Right ventricle myocardium inferior (tissue), 1 donor: ENCODE measurements at regions not wholly inside any gene's neighbourhood (a gene's known extent, or its start where the extent isn't known, plus 50 kb on each side); places are given as distances from the start of the nearest gene placed in this dataset.

ENCODE experiments used
- ATAC-seq: fragments of 200-7000 bp; cut with Tn5 transposase; one replicate; pipeline ENCODE4 v1.9.1; 2020; ENCODE audit warnings: mild to moderate bottlenecking, moderate library complexity
- DNase-seq: peaks from one replicate; pipeline ENCODE4 v3.0.0; 2021; ENCODE audit errors: missing footprints
- intact Hi-C: fragments of 100-400 bp; cut with DNase I; formaldehyde crosslinking; loops from one replicate; pipeline ENCODE4 v1.11.0; 2022
- donor health status: DM: no; HTN: yes; CAD: no; lungs with severe emphysema.

DNA sequence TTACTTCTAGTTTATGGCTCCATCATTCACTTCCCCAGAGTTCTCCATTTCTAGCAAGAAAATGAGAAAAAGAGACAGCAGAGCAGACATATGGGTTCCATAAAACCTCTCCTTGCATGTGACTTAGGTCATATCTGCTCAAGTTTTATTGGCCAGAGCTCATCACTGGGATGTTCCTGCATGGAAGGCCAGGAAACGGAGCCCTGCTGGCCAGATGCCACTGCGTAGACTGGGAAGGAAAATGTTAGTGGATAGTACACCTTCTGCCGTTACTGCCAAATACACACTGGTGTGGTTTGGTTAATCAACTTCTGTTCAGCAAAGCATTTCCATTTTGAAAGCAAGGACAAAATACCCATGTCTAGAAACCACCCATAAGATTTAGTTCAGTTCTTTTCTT is 220.6 kb upstream of the TSHZ2 start:
- intact Hi-C loops, result loop anchor here (5.0 kb wide), 1 partner anchor 41 kb away; no protein-coding TSS in a partner anchor
- no peak for DNase-seq
- ATAC-seq, result no peak

DNA sequence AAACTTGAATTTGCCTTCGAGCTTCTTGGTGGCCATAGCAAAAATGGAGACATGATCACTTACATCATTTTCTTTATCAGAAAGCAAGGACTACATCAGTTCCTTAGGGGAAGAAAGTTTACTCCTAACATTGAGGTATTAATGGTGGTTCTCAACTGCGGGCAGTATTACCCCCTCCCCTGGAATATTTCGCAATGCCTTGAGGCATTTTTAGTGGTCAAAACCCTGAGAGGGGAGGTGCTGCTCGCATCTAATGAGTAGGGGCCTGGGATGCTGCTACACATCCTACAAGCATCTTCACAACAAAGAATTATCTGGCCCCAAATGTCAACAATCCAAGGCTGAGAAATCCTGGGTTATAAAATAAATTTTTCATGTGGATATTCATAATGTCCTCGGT is 222.2 kb upstream of the TSHZ2 start:
- DNase-seq (no peak), ATAC-seq (no peak)
- intact Hi-C loops, result loop anchor here (5.0 kb wide), 1 partner anchor 42 kb away; no protein-coding TSS in a partner anchor

DNA sequence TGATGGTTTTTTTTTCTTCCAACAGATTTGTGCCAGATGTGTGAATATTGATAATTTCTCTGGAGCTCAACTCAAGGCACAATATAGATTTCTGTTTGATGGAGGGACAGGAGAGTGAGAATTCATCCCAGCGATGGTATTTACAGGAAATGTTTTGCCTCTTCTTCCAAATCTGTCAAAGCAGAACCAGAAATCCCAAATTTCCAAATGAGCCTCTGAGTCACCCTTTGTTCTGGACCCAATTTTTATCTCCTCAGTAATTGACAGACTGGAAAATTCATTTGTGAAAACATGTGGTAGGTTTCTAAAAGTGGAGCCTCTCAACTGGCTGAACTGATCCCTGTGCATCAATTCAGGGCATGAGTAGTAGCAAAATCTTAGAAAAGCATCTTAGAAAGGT is 223.2 kb upstream of the TSHZ2 start:
- intact Hi-C loops, result no loop called here
- DNase-seq, result no peak
- peak; percentile 26 for ATAC-seq

DNA sequence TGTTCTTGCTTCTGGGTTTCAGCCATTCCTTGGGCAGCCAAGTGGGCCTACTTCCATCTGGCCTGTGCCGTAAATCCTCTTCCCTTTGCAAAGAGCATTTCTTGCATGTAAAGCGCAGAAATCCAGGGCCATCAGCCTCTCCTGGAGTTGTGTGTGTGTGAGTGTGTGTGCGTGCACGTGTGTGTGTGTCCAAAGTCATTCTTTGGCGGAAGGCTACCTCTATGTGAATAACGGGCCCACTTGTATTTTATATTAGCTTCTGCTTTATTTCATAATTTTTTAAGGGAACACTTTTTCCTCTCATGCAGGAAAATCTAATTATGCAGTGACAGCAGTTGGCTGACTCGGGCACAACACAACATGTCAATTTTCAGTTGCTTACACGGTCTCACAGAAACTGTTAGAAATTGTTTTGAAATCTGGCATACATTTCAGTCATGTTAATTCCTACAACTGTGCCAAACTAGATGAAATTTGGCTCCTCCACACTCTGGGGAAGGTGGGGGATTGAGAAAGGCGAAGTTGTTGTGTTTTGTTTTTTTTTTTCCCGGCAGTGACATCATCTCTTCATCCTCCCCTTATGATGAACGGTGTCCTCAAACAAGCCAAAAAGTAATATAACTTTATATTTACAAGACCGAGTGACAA is 223.7 kb upstream of the TSHZ2 start:
- DNase-seq, result peak; percentile 49
- peak; percentile 82 for ATAC-seq
- intact Hi-C loops, result no loop called here

DNA sequence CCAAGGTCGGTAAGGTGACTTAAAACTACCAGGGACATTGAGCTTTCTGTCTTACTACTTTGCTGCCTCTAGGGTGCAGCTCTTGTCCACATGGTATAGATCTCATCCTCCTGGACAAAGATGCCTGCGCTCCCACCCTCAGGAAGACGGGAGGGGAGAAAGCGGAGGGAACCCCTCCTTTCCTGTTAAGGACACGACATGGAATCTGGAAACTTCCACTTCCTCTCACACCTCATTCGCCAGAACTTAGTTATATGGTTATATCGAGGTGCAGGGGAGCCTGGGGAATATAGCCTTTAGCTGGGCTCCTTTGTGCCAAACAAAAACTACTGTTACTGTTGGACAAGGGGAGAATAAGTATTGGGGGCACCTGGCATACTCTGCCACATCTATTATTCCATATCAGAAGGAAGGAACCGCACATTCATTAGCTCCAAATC is 224.3 kb upstream of the TSHZ2 start:
- ATAC-seq (peak; percentile 69), DNase-seq (peak; percentile 28)
- intact Hi-C loops, result no loop called here

DNA sequence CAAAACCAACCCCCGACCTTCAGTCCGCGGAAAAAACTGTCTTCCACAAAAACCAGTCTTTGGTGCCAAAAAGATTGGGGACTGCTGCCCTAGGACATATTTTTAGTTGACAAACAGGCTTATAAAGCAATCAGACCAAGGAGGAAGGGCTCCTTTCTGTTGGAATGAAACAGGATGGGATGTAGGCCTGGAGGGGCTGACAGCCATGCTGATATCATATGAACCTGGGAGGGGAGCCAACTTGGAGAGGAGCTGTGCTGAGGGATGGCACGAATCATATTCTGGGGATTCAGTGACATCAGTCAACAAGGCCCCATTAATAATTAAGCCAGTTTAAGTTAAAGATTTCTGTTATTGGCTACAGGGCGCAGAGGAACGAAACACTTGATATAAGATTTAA is 225.4 kb upstream of the TSHZ2 start:
- ATAC-seq, result no peak
- intact Hi-C loops, result no loop called here
- DNase-seq, result peak; percentile 39

DNA sequence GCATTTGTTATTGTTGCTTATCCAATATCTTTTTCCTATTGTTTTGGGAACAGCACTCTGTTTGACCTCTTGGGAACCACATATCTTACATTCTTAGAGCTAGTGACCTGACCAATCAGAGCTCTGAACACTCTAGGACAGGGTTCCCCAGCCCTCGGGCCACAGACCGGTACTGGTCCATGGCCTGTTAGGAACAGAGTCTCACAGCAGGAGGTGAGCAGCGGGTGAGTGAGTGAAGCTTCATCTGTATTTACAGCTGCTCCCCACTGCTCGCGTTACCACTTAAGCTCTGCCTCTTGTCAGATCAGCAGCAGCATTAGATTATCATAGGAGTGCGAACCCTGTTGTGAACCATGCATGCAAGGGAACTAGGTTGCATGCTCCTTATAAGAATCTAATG is 226.0 kb upstream of the TSHZ2 start:
- intact Hi-C loops, result no loop called here
- DNase-seq (peak; percentile 53), ATAC-seq (no peak)

DNA sequence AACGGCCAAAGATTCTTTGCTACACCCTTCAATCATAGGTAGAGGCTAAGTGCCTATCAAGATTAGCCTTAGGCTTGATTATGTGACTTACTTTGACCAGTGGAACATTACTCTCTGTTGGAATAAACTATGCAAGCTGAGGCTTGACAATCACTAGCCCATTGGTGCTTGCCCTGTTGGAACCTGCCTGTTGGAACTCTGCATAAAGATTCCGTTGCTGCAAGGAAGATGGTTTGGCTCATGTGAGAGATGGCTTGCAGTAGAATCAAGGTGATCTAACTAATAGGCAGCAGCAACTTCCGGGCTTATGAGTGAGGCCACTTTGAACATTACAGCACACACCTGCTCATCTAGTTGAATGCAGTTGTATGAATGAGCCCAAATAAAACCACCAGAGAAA is 227.7 kb upstream of the TSHZ2 start:
- intact Hi-C loops, result no loop called here
- DNase-seq (no peak), ATAC-seq (no peak)

DNA sequence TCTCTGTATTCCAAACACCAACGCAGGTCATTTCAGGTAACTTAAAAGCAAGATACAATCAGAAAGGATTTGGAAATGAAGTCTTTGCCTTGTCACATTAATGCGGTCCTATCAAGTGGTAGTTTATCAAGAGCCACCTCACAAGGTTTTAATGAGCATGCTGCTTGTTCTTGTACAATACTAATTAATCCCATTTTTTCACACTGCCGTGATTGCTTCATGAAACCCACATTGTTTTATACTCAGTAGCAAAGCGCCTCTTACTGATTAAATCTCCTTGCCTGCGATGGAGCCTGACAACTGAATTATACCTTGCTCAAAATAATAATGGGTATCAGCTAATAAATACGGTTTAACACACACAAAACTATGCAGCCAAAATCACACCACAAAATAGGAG is 234.1 kb upstream of the TSHZ2 start:
- ATAC-seq, result no peak

DNA sequence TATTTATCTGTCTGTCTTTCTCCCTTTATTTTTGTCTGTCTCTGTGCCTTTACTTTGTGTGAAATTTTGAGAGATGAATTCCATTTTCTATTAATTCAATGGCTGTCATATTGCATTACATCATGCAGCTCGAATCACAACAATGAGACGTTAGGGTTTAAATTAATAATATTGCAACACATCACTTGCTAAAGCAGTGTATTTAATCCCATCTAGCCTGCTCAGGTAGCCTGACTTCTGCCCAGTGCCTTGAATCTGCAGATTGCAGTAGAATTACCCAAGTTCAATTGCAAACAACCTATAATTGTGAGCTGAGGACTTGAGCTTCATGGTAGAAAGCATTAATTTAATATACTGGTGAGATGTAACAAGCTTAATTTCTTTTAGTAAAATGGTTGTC is 235.7 kb upstream of the TSHZ2 start:
- DNase-seq (no peak), ATAC-seq (no peak)
- intact Hi-C loops, result no loop called here

More for the DNA sequence above, 234.1 kb upstream of the TSHZ2 start:
- intact Hi-C loops, result no loop called here
- DNase-seq, result no peak

DNA sequence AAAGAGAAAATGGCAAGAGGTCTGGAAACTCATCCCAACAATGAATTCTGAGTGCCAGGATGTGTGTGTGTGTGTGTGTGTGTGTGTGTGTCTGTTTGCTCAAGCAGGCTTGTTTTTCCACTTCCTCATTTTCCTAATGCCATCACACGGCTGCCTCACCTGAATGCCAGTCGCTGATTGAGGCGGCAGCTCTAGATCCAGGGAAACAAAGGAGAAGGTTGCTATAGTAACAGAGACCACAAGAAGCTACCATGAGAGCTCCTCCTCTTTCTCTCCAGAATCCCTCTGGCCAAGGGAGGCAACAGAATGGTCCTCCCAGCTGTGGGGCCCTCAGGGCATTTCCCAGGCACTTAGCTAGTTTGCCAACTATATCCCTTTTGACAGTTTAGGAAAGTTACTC is 241.1 kb upstream of the TSHZ2 start:
- intact Hi-C loops, result no loop called here
- ATAC-seq, result no peak
- no peak for DNase-seq

DNA sequence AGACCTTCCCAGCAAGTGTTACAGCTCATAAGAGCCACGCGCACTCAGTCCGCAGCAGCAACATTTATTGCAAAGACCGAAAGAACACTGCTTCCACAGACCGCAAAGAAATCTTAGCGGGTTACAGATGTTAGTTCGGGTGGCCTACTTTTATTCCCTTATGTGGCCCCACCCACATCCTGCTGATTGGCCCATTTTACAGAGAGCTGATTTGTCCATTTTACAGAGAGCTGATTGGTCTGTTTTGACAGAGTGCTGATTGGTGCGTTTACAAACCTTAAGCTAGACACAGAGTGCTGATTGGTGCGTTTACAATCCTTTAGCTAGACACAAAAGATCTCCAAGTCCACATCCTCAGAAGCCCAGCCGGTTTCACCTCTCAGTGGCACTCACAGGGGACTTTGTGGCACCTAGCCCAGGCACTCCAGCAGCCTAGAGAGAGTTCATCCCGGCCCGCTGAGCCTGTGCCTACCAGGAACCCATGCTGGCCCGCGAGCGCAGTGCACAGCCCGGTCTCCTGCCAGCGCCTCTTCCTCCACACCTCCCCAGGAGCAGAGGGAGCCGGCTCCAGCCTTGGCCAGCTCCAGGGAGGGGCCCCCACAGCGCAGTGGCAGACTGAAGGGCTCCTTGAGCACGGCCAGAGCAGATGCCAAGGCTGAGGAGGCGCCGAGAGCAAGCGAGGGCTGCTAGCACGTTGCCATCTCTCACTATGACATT is 244.3 kb upstream of the TSHZ2 start:
- ATAC-seq, result no peak
- intact Hi-C loops, result no loop called here
- peak; percentile 41 for DNase-seq

DNA sequence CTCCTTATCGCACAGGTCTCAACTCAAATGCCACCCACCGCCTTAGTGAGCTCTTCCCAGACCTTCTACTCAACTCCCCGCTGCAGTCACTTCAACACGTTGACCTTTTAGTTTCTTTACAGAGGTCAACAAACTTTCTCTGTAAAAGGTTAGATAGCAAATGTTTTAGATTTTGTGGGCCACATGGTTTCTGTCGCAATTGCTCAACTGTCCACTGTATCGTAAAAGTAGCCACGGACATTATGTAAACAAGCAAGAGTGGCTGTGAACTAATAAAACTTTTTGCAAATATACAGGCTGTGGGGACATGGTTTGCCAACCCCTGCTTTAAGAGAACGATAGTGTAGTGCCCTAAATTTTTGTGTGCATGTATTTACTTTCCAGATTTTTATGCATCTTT is 247.6 kb upstream of the TSHZ2 start:
- ATAC-seq (no peak), DNase-seq (no peak)
- intact Hi-C loops, result no loop called here

DNA sequence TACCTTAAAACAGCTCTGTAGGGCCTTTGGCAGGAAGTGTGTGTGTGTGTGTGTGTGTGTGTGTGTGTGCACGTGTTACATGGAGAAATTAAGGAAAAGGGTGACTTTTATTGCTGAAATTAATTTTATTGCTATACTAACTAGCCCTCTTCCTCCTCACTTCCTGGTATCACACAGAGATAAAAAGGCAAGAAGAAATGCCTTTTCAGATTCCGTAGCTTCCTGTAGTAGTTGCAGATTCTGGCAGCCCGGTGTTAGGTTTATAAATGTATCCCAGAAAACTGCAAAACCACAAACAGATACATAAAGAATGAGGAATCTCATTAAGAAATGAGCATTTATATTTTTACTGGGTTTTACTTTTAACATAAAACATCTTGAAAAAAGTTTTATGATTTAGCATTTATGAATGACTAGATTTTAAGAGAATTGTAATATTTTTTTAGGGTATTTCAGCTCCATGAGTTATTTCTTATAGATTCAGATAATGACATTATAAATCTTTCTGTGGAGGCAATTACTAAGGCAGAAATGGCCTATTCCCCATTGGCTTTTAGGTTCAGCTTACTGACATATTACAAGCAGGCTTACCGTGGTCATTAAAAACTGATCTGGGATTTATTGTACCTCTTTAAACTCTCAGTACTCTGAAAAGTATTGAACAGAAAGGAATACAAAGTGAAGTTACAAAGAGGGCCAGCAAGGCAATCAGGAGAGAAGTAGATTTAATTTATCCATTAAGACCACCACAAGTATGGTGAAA is 249.1 kb upstream of the TSHZ2 start:
- intact Hi-C loops, result no loop called here

DNA sequence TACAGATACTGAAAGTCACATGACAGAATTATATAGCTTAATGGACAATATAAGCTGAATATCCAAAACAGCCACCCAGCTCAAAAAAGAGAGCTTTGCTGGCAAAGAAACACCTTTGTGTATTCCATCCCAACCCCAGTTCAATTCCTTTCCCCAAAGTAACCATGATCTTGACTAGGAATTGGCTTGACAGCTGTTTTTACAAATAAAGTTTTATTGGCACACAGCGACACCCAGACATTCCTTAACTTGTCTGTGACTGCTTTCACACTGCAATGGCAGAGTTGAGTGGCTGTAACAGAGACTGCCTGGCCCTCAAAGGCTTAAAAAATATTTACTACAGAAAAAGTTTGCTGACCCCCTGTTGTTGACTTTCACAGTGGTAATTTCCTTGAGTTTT is 264.0 kb upstream of the TSHZ2 start:
- no peak for DNase-seq
- ATAC-seq, result no peak
- intact Hi-C loops, result no loop called here

More for the DNA sequence above, 249.1 kb upstream of the TSHZ2 start:
- DNase-seq, result no peak
- no peak for ATAC-seq

DNA sequence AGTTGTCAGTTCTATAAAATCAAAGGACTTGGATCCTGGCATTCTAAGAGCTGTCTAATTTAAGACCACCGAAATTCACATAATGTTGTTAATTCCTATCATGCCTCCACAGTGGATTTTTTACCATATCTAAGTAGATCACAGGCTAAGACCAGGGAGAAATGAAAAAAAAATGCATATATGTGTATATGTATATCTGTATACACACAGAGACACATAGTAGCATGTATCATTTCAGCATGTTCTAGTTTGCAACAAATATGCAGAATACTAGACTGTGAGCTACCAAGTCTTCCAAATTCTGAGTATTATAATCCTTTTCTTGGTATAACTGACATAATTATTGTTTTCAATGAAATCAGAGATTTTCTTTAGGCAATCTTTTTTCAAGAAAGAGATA is 267.6 kb upstream of the TSHZ2 start:
- no peak for DNase-seq
- no peak for ATAC-seq
- intact Hi-C loops, result no loop called here

DNA sequence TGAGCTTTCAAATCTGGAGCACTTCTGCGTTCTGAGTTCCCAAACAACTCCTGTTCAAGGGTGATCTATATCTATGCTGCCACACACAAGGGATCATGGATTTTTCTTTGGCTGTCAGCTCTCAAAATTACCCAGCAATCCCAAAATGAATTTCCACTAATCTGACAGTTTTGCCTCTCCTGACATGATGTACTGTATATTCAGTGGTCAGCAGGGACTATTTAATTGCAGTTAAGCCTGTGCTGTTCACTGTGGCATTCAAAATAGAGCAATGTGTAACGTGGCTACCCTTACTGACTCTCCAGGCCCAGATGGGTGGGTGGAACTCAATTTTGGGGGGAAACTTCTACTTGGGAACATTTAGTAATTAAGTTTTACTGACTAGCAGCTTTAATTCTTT is 283.8 kb upstream of the TSHZ2 start:
- intact Hi-C loops, result no loop called here
- DNase-seq (no peak), ATAC-seq (no peak)

DNA sequence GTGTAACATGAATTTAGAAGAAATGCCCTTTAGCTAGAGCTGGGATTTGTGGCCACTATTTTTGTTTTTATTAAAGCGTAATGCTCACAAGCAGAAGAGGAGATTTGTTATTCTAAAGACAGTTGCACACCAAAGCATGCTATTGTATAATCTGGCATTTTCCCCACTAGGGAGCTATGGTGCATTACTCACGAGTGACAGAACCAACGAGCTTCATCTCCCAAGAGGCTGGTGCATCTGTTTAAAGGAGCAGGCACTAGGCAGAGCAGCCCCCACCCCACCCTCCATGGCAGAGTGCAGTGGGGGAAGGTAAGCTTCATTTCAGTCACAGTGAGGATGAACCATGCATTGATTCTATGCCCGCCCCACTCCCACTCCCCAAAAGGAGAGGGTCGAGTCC is 287.3 kb upstream of the TSHZ2 start:
- ATAC-seq, result no peak
- DNase-seq, result no peak
- intact Hi-C loops, result no loop called here

DNA sequence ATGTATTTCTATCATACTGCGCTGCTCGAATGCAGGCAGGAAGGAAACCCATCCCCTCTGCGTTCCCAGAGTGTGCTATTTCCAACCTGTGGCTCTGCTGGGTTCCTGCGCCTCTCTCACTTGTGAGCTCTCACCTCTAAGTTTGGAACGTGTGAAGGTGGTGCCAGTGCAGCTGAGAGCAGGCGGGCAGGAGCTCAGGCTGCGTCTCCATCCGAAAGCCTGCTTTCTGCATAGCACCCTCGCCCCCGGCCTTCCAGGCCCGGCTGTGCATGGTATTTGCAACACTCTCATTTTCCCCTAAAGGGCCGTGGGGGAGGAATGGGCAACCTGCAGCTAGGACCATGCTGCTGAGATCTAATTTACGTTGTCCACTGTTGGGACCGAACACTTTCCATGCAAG is 288.0 kb upstream of the TSHZ2 start:
- DNase-seq (no peak), ATAC-seq (no peak)
- intact Hi-C loops, result no loop called here

DNA sequence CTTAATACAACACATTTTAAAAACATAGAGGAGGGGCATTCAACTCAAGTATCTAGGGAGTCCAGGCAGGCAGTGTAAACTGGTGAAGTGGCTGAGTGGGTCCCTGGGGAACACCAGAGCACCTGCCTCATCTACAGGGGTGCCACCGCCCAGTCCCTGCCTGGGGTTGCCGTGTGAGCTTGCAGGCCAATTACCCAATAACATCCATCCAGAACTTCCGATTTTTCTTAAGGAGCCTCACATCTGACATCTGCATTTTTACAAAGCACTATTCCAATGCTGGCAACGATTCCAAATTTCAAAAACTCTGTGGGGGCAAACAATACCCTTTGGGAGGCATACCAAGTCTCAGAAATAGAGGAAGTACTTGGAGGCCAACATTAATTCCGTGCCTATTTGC is 288.4 kb upstream of the TSHZ2 start:
- ATAC-seq (no peak), DNase-seq (no peak)
- intact Hi-C loops, result no loop called here
